Right lobe of liver (tissue), 4 donors: ENCODE measurements at regions not wholly inside any gene's neighbourhood (a gene's known extent, or its start where the extent isn't known, plus 50 kb on each side); places are given as distances from the start of the nearest gene placed in this dataset.

Source experiments
- POLR2A ChIP-seq: fragments of 450-650 bp; IDR thresholded peaks from one replicate; pipeline ENCODE4 v1.6.1; 2017; ENCODE audit warnings: antibody characterized with exemption, mild to moderate bottlenecking
- TF ChIP-seq, protein P1 (sequence below), 4 donors: fragments of 200-600 bp in 3 of 4; fragments of 450-650 bp in 1 of 4; IDR thresholded peaks; one replicate each; pipeline versions ENCODE4 v1.5.1 to v1.8.0; 2016 to 2022; ENCODE audit warnings: antibody characterized with exemption in 4 of 4, mild to moderate bottlenecking in 2 of 4
- donor health status: DM: no; HTN: no; CAD: no.
- donor health status: DM: no; HTN: no; CAD: no.
- donor health status: DM: no; HTN: yes; CAD: no.

DNA sequence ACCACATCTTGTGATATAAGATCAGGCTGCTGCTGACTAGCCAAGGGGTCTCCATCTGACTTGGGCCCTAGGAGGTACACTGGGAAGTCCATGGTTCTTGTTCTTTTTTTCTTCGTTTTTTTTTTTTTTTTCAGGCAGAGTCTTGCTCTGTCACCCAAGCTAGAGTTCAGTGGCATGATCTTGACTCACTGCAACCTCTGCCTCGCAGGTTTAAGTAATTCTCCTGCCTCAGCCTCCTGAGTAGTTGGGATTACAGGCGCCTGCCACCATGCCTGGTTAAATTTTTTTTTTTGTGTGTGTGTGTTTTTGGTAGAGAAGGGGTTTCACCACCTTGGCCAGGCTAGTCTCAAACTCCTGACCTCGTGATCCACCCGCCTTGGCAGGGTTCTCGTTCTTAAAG is 178.2 kb downstream of the RMST start:
- TF ChIP-seq, protein P1, sequence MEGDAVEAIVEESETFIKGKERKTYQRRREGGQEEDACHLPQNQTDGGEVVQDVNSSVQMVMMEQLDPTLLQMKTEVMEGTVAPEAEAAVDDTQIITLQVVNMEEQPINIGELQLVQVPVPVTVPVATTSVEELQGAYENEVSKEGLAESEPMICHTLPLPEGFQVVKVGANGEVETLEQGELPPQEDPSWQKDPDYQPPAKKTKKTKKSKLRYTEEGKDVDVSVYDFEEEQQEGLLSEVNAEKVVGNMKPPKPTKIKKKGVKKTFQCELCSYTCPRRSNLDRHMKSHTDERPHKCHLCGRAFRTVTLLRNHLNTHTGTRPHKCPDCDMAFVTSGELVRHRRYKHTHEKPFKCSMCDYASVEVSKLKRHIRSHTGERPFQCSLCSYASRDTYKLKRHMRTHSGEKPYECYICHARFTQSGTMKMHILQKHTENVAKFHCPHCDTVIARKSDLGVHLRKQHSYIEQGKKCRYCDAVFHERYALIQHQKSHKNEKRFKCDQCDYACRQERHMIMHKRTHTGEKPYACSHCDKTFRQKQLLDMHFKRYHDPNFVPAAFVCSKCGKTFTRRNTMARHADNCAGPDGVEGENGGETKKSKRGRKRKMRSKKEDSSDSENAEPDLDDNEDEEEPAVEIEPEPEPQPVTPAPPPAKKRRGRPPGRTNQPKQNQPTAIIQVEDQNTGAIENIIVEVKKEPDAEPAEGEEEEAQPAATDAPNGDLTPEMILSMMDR (IDR thresholded peaks at IDR 0.05), result no peak
- no peak for TF ChIP-seq POLR2A
